ENCODE measurements at regions not wholly inside any gene's neighbourhood (a gene's known extent, or its start where the extent isn't known, plus 50 kb on each side); places are given as distances from the start of the nearest gene placed in this dataset.

GRCh38 chr3:4900298-4900697, 78.9 kb upstream of the BHLHE40 start:
- no peak overlapping the region for H3K4me3 ChIP-seq
- no peaks in the 10 kb centered on the region for H3K79me2 ChIP-seq (ENCODE audit: low read depth)
- no TSS peak for BruUV-seq (replicated peaks)
- intact Hi-C loops (cut with micrococcal nuclease; ENCODE audit: unreplicated experiment) = no loop called here
- CTCF ChIA-PET = no interaction called here
- no peaks in the 10 kb centered on the region for H3K9me3 ChIP-seq (ENCODE audit: insufficient read depth, low read depth)
- no peaks in the 10 kb centered on the region for H3K36me3 ChIP-seq (ENCODE audit: low read depth)
- no peaks in the 10 kb centered on the region for H3K9me2 ChIP-seq (ENCODE audit: insufficient read depth)
- no peak overlapping the region for H3K4me2 ChIP-seq
- DNase-seq = no peak
- POLR2A ChIA-PET (ENCODE audit: unreplicated experiment) = no interaction called here
- peaks cover 30% of the 10 kb centered on the region for H3K4me1 ChIP-seq (replicated peaks; ENCODE audit: insufficient read depth)
- no peak overlapping the region for H2AFZ ChIP-seq
- no peak for TF ChIP-seq CTCF (conservative IDR thresholded peaks at IDR 0.05)
- TF ChIP-seq EZH2 (IDR thresholded peaks at IDR 0.05; ENCODE audit: low read depth) = no peak
- no peak overlapping the region for H3K27ac ChIP-seq
- H3K27me3 ChIP-seq (ENCODE audit: insufficient read depth, low read depth) = no peaks in the 10 kb centered on the region
- peaks cover 9% of the 10 kb centered on the region; the same call in 1 of the 2 replicates for H3F3A ChIP-seq (ENCODE audit: insufficient read depth, low read depth)
- H4K20me1 ChIP-seq (ENCODE audit: insufficient read depth) = no peaks in the 10 kb centered on the region

DNA sequence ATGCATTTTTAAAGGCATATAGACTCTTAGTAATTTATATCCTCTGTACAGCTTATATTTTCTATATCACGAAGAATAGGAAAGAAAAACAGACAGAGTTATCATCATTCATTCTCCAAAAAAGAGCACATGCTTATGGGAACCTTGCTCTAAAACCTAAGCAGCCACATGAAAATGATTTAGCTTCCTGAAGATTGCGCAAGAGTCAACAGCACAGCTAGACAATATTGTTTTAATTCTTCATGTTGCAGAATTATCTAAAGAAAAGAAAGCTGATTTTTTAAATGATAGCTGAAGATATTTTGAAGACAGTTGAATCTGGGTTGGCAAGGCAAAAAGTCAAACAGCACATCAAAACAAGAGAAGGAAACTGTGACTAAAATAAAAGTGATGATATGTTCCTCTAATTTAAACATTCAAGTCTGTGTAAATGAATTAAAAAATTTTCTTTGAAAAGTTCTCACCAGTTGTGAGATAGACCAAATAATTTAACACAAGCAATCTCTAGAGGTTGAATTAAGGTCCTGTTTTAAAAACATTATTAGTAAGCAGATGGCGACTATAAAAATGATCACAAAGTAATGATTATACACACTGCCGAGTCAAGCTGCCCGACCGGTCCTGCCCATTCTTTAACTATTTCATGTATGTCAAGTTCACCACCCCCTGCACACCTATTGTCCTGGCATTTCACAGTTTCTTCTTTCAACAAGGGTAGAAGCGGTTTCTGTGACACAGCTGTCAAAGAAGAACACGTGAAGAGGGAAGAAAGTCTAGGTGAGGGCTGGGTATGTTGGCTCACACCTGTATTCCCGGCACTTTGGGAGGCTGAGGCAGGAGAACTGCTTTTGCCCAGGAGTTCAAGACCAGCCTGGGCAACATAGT, 74.2 kb upstream of the BHLHE40 start:
- Histone ChIP-seq H3K9me2 (ENCODE audit: insufficient read depth) (no peaks in the 10 kb centered on the region), H3K27me3 (ENCODE audit: insufficient read depth, low read depth) (no peaks in the 10 kb centered on the region), H3K36me3 (ENCODE audit: low read depth) (no peaks in the 10 kb centered on the region), H2AFZ (no peak overlapping the region), H4K20me1 (ENCODE audit: insufficient read depth) (no peaks in the 10 kb centered on the region), H3K27ac (no peak overlapping the region), H3K4me3 (no peak overlapping the region), H3K4me2 (peak overlapping the region; percentile 10; the same call in 1 of the 2 replicates), H3F3A (ENCODE audit: insufficient read depth, low read depth) (no peaks in the 10 kb centered on the region), H3K9me3 (ENCODE audit: insufficient read depth, low read depth) (no peaks in the 10 kb centered on the region), H3K4me1 (replicated peaks; ENCODE audit: insufficient read depth) (0 out of 2 replicates have a peak, but pooled peaks cover 10% of the 10 kb centered on the region), H3K79me2 (ENCODE audit: low read depth) (no peaks in the 10 kb centered on the region)
- ChIA-PET CTCF (interaction anchor here (1.7 kb wide), 1 partner anchor 71 kb away, joined by 5 read pairs; no protein-coding TSS in a partner anchor), POLR2A (ENCODE audit: unreplicated experiment) (interaction anchor here (0.6 kb wide), 1 partner anchor 63 kb away, joined by 5 read pairs; no protein-coding TSS in a partner anchor)
- TF ChIP-seq CTCF (conservative IDR thresholded peaks at IDR 0.05) (no peak), EZH2 (IDR thresholded peaks at IDR 0.05; ENCODE audit: low read depth) (no peak)
- DNase-seq = peak; percentile 34 to 36
- intact Hi-C loops (cut with micrococcal nuclease; ENCODE audit: unreplicated experiment) = loop anchor here (2.0 kb wide), 1 partner anchor 72 kb away; no protein-coding TSS in a partner anchor
- no TSS peak for BruUV-seq (replicated peaks)

DNA sequence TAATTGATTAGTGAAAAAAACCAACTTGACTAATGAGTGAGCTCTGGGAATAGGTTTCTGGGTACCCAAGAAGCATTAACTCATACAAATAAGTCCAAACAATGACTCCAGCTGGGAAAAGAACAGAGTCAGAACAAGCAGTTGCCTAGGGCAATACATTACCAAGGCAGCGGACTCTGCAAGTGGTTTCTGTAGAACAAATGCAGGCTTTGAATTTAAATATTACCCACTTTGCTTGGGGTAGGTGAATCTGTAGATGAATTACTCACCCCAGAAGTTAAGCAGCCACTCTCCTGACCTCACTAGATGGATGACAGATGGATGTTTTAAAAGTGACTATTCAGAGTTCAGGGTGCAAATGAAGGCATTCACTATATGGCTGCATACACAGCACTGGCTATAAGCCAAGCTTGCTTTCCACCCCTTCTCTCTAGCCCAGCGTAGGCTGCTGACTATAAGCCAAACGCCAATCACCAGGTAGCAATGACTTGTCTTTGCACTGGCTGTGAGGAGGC, 73.1 kb upstream of the BHLHE40 start:
- no peaks in the 10 kb centered on the region for H3F3A ChIP-seq (ENCODE audit: insufficient read depth, low read depth)
- no peak overlapping the region for H2AFZ ChIP-seq
- no peaks in the 10 kb centered on the region for H3K9me2 ChIP-seq (ENCODE audit: insufficient read depth)
- H3K36me3 ChIP-seq (ENCODE audit: low read depth) = no peaks in the 10 kb centered on the region
- H3K4me3 ChIP-seq = no peak overlapping the region
- DNase-seq = peak; percentile 26 to 64
- H3K4me2 ChIP-seq = no peak overlapping the region
- no TSS peak for BruUV-seq (replicated peaks)
- H3K27me3 ChIP-seq (ENCODE audit: insufficient read depth, low read depth) = no peaks in the 10 kb centered on the region
- no peaks in the 10 kb centered on the region for H4K20me1 ChIP-seq (ENCODE audit: insufficient read depth)
- POLR2A ChIA-PET (ENCODE audit: unreplicated experiment) = interaction anchor here (0.5 to 0.6 kb wide), 2 partner anchors 154 to 185 kb away, joined by 4 to 6 read pairs; no protein-coding TSS in a partner anchor
- TF ChIP-seq EZH2 (IDR thresholded peaks at IDR 0.05; ENCODE audit: low read depth) = no peak
- TF ChIP-seq CTCF (conservative IDR thresholded peaks at IDR 0.05) = no peak
- H3K79me2 ChIP-seq (ENCODE audit: low read depth) = no peaks in the 10 kb centered on the region
- H3K4me1 ChIP-seq (replicated peaks; ENCODE audit: insufficient read depth) = 0 out of 2 replicates have a peak, but pooled peaks cover 10% of the 10 kb centered on the region
- H3K27ac ChIP-seq = no peak overlapping the region
- H3K9me3 ChIP-seq (ENCODE audit: insufficient read depth, low read depth) = no peaks in the 10 kb centered on the region
- CTCF ChIA-PET = interaction anchor here (1.7 kb wide), 1 partner anchor 70 kb away, joined by 5 read pairs; no protein-coding TSS in a partner anchor
- intact Hi-C loops (cut with micrococcal nuclease; ENCODE audit: unreplicated experiment) = no loop called here
